ENCODE measurements at regions not wholly inside any gene's neighbourhood (a gene's known extent, or its start where the extent isn't known, plus 50 kb on each side); places are given as distances from the start of the nearest gene placed in this dataset.

- H3K27ac Mint-ChIP-seq: no peak overlapping the region
- ATAC-seq (replicated peaks in 1 of 2): no peak
Observed at GRCh38 chr3:110457508-110457907, 614.1 kb upstream of the NECTIN3 start.

GRCh38 chr3:110459021-110459420, 612.6 kb upstream of the NECTIN3 start:
- Mint-ChIP-seq H3K36me3 (ENCODE audit: insufficient read depth in 2 of 2) (no peaks in the 10 kb centered on the region), H3K27me3 (ENCODE audit: low read depth) (peaks cover 19% of the 10 kb centered on the region), H3K9me3 (peaks cover 0 to 6% of the 10 kb centered on the region in 2 donors), H3K4me1 (ENCODE audit: low read depth) (no peaks in the 10 kb centered on the region), H3K27ac (no peak overlapping the region), H3K4me3 (no peak overlapping the region)
- DNase-seq (no peak), ATAC-seq (replicated peaks in 1 of 2) (no peak)

More at GRCh38 chr3:110457508-110457907, 614.1 kb upstream of the NECTIN3 start:
- Mint-ChIP-seq H3K9me3 (peaks cover 0 to 6% of the 10 kb centered on the region in 2 donors), H3K4me1 (ENCODE audit: low read depth) (no peaks in the 10 kb centered on the region), H3K4me3 (no peak overlapping the region), H3K36me3 (ENCODE audit: insufficient read depth in 2 of 2) (no peaks in the 10 kb centered on the region), H3K27me3 (ENCODE audit: low read depth) (peaks cover 12% of the 10 kb centered on the region)
- no peak for DNase-seq

GRCh38 chr3:110470310-110470709, 601.3 kb upstream of the NECTIN3 start:
- no peaks in the 10 kb centered on the region for H3K4me1 Mint-ChIP-seq (ENCODE audit: low read depth)
- no peak overlapping the region for H3K4me3 Mint-ChIP-seq
- H3K27me3 Mint-ChIP-seq (ENCODE audit: low read depth): peaks cover 6% of the 10 kb centered on the region
- ATAC-seq (replicated peaks in 1 of 2) (no peak), DNase-seq (no peak)
- H3K36me3 Mint-ChIP-seq (ENCODE audit: insufficient read depth in 2 of 2): no peaks in the 10 kb centered on the region
- H3K9me3 Mint-ChIP-seq: no peaks in the 10 kb centered on the region
- no peak overlapping the region for H3K27ac Mint-ChIP-seq

GRCh38 chr3:110473405-110473804, 598.2 kb upstream of the NECTIN3 start:
- Mint-ChIP-seq H3K9me3 (no peaks in the 10 kb centered on the region), H3K27me3 (ENCODE audit: low read depth) (no peaks in the 10 kb centered on the region)
- no peak for ATAC-seq (replicated peaks in 1 of 2)

GRCh38 chr3:110474397-110474796, 597.2 kb upstream of the NECTIN3 start:
- DNase-seq (no peak), ATAC-seq (replicated peaks in 1 of 2) (no peak)
- Mint-ChIP-seq H3K4me1 (ENCODE audit: low read depth) (no peaks in the 10 kb centered on the region), H3K4me3 (no peak overlapping the region), H3K27me3 (ENCODE audit: low read depth) (no peaks in the 10 kb centered on the region), H3K36me3 (ENCODE audit: insufficient read depth in 2 of 2) (no peaks in the 10 kb centered on the region), H3K9me3 (no peaks in the 10 kb centered on the region), H3K27ac (no peak overlapping the region)

More at GRCh38 chr3:110473405-110473804, 598.2 kb upstream of the NECTIN3 start:
- Mint-ChIP-seq H3K4me1 (ENCODE audit: low read depth) (no peaks in the 10 kb centered on the region), H3K4me3 (no peak overlapping the region), H3K27ac (no peak overlapping the region), H3K36me3 (ENCODE audit: insufficient read depth in 2 of 2) (no peaks in the 10 kb centered on the region)
- no peak for DNase-seq

GRCh38 chr3:110478377-110479054, 593.1 kb upstream of the NECTIN3 start:
- H3K27ac Mint-ChIP-seq: no peak overlapping the region
- no peak for ATAC-seq (replicated peaks in 1 of 2)

GRCh38 chr3:110479731-110480130, 591.9 kb upstream of the NECTIN3 start:
- Mint-ChIP-seq H3K27ac (no peak overlapping the region), H3K27me3 (ENCODE audit: low read depth) (no peaks in the 10 kb centered on the region), H3K36me3 (ENCODE audit: insufficient read depth in 2 of 2) (peaks cover 2% of the 10 kb centered on the region in 2 donors), H3K4me1 (ENCODE audit: low read depth) (no peaks in the 10 kb centered on the region), H3K4me3 (no peak overlapping the region), H3K9me3 (peaks cover 0 to 1% of the 10 kb centered on the region in 2 donors)
- DNase-seq (no peak), ATAC-seq (replicated peaks in 1 of 2) (no peak)

More at GRCh38 chr3:110478377-110479054, 593.1 kb upstream of the NECTIN3 start:
- Mint-ChIP-seq H3K36me3 (ENCODE audit: insufficient read depth in 2 of 2) (no peaks in the 10 kb centered on the region), H3K4me3 (no peak overlapping the region), H3K27me3 (ENCODE audit: low read depth) (no peaks in the 10 kb centered on the region), H3K9me3 (peaks cover 0 to 1% of the 10 kb centered on the region in 2 donors), H3K4me1 (ENCODE audit: low read depth) (no peaks in the 10 kb centered on the region)
- DNase-seq: no peak

- ATAC-seq (replicated peaks in 1 of 2) (no peak), DNase-seq (no peak)
- Mint-ChIP-seq H3K27me3 (ENCODE audit: low read depth) (no peaks in the 10 kb centered on the region), H3K27ac (no peak overlapping the region), H3K9me3 (peaks cover 4 to 10% of the 10 kb centered on the region in 2 donors), H3K4me1 (ENCODE audit: low read depth) (no peaks in the 10 kb centered on the region), H3K4me3 (no peak overlapping the region), H3K36me3 (ENCODE audit: insufficient read depth in 2 of 2) (peaks cover 4 to 6% of the 10 kb centered on the region in 2 donors)
Observed at GRCh38 chr3:110485389-110485788, 586.2 kb upstream of the NECTIN3 start.

- Mint-ChIP-seq H3K36me3 (ENCODE audit: insufficient read depth in 2 of 2) (peaks cover 4 to 6% of the 10 kb centered on the region in 2 donors), H3K9me3 (peaks cover 4 to 10% of the 10 kb centered on the region in 2 donors), H3K27me3 (ENCODE audit: low read depth) (no peaks in the 10 kb centered on the region), H3K4me1 (ENCODE audit: low read depth) (no peaks in the 10 kb centered on the region), H3K27ac (no peak overlapping the region), H3K4me3 (no peak overlapping the region)
- ATAC-seq (replicated peaks in 1 of 2) (no peak), DNase-seq (no peak)
Observed at GRCh38 chr3:110487840-110488239, 583.8 kb upstream of the NECTIN3 start.

GRCh38 chr3:110491413-110491812, 580.2 kb upstream of the NECTIN3 start:
- no peaks in the 10 kb centered on the region for H3K27me3 Mint-ChIP-seq (ENCODE audit: low read depth)
- ATAC-seq (replicated peaks in 1 of 2) (no peak), DNase-seq (no peak)
- H3K27ac Mint-ChIP-seq: no peak overlapping the region
- no peaks in the 10 kb centered on the region for H3K4me1 Mint-ChIP-seq (ENCODE audit: low read depth)
- H3K4me3 Mint-ChIP-seq: no peak overlapping the region
- peaks cover 2 to 5% of the 10 kb centered on the region in 2 donors for H3K36me3 Mint-ChIP-seq (ENCODE audit: insufficient read depth in 2 of 2)
- peaks cover 4 to 6% of the 10 kb centered on the region in 2 donors for H3K9me3 Mint-ChIP-seq

- Mint-ChIP-seq H3K36me3 (ENCODE audit: insufficient read depth in 2 of 2) (peaks cover under 1 to 3% of the 10 kb centered on the region in 2 donors), H3K27ac (no peak overlapping the region), H3K4me3 (no peak overlapping the region), H3K4me1 (ENCODE audit: low read depth) (no peaks in the 10 kb centered on the region), H3K9me3 (peaks cover 2% of the 10 kb centered on the region in 2 donors), H3K27me3 (ENCODE audit: low read depth) (no peaks in the 10 kb centered on the region)
- ATAC-seq (replicated peaks in 1 of 2): no peak
- DNase-seq: no peak
Observed at GRCh38 chr3:110492876-110493275, 578.7 kb upstream of the NECTIN3 start.

- no peaks in the 10 kb centered on the region for H3K4me1 Mint-ChIP-seq (ENCODE audit: low read depth)
Observed at GRCh38 chr3:110493438-110494092, 578.1 kb upstream of the NECTIN3 start.

GRCh38 chr3:110494093-110494490, 577.5 kb upstream of the NECTIN3 start:
- Mint-ChIP-seq H3K9me3 (peaks cover 0 to 2% of the 10 kb centered on the region in 2 donors), H3K4me1 (ENCODE audit: low read depth) (no peaks in the 10 kb centered on the region), H3K36me3 (ENCODE audit: insufficient read depth in 2 of 2) (no peaks in the 10 kb centered on the region)

More at GRCh38 chr3:110493438-110494092, 578.1 kb upstream of the NECTIN3 start:
- Mint-ChIP-seq H3K4me3 (no peak overlapping the region), H3K27me3 (ENCODE audit: low read depth) (no peaks in the 10 kb centered on the region), H3K36me3 (ENCODE audit: insufficient read depth in 2 of 2) (no peaks in the 10 kb centered on the region), H3K27ac (no peak overlapping the region), H3K9me3 (peaks cover 0 to 2% of the 10 kb centered on the region in 2 donors)
- DNase-seq: no peak
- ATAC-seq (replicated peaks in 1 of 2): peak in 1 of 2 donors; percentile 35

More at GRCh38 chr3:110494093-110494490, 577.5 kb upstream of the NECTIN3 start:
- H3K27ac Mint-ChIP-seq: no peak overlapping the region
- DNase-seq (no peak), ATAC-seq (replicated peaks in 1 of 2) (no peak)
- H3K4me3 Mint-ChIP-seq: no peak overlapping the region
- H3K27me3 Mint-ChIP-seq (ENCODE audit: low read depth): no peaks in the 10 kb centered on the region

Measured in activated T-cell treated with anti-CD3 and anti-CD28 coated beads, Interleukin-2, amount 50 U/mL, for 72 hours (primary cell).